Suppressor macrophage treated with lipopolysaccharide for 4 hours (primary cell): ENCODE measurements at regions not wholly inside any gene's neighbourhood (a gene's known extent, or its start where the extent isn't known, plus 50 kb on each side); places are given as distances from the start of the nearest gene placed in this dataset.

Experiments
- DNase-seq: peaks from one replicate; pipeline ENCODE4 v3.0.0-alpha.2; 2020

GRCh38 chr1:70895531-70895930 lies 152.1 kb downstream of the PTGER3 start:
- no peak for DNase-seq

- DNase-seq = no peak
These were observed 151.4 kb downstream of the PTGER3 start for GRCh38 chr1:70896224-70896623.

- DNase-seq = no peak
These were observed 150.3 kb downstream of the PTGER3 start for GRCh38 chr1:70897273-70897672.

DNA sequence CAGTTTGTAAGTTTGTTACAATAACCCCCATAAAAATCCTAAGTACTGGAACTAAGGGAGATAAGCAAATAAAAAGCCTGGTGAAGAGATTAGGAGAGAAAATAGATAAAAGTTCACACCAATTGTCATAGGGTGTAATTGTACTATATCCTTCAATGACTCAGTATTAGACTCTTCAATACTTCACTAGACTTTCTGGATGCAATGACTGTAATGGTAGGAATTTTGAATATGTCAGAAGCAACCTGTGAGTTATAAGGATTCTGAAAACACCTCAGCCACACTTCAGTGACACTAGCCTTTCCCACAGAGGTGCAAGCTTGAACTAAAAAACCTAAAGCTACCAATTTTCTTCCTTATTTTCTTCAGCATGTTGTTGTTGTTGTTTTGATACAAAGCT lies 147.9 kb downstream of the PTGER3 start:
- no peak for DNase-seq

DNA sequence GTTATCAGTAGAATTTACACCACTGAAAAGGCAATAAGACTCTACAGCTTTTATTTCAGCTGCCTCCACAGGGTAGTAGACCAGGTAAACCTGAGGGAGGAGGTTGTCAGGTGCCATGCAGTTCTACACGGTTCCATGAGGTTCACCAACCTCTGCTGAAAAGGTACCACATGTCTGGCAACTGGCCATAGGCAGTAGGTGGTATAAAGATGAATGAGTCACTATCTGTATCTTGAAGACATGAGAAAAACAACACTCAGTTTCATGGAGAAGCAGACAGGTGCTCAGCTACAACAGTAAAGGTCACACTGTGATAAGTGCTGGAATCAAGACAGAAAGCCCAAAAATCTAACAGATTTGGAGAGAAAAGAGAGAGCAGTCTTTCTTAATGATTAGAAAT lies 145.4 kb downstream of the PTGER3 start:
- DNase-seq = no peak

GRCh38 chr1:70906800-70907199 lies 140.8 kb downstream of the PTGER3 start:
- DNase-seq = no peak

DNA sequence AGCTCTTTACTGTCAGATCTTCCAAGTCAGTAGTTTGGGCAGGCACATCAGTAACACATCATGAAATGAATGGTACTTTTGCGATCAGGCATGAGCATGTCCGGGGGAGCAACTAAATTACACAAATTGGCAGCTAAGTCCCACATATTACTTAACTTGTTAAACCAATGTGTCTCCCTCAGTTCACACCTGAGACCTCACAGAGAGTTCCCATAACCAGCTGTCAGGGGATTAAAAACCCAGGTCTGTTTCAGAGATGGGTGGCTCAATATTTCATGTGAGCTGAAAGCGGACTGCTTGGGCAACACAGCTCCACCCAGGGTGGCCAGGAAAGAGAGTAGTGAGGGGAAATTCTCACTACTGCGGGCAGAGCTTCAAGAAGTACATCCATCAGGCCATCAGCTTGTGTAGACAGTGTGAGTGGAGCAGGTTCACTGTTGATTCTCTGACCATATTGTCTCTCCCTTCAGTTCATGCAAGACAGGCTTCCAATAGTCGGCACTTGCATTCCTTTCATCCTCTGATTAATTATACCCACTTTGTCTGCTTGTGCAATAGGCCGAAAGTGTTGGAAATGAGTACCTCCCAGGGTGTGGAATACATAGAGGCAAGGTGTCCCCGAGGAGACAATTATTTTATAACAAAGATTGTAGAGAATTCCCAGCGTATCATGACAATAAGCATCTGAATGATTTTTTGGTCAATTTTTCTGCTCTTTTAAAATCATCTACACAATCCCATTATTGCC lies 139.9 kb downstream of the PTGER3 start:
- no peak for DNase-seq

DNA sequence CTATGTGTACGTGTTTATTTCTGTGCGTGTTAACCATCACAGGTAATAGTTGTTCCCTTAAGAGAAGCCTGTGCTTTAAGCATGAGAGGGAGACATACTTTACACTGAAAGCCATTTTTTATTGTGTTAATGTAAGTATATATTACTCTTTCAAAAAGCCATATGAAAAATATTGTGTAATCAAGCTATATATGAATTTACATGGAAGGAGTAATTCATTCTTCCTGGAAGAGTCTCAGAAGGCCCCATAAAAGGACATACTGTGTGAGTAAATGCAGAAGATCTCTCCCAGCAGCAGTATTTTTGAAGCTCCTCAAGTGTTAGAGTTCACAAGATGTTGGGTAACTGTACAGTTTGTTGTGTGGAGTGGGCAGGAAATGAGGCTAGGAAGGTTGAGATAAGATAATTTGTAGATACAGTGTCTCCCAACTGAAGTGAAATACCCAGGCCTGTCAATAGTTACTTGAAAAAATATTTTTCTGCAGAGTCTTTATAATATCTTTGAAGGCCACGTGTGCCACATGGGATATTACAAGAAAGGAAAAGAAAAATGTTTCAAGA lies 138.3 kb downstream of the PTGER3 start:
- DNase-seq = no peak

GRCh38 chr1:70910013-70910412 lies 137.6 kb downstream of the PTGER3 start:
- peak; percentile 52 for DNase-seq

DNA sequence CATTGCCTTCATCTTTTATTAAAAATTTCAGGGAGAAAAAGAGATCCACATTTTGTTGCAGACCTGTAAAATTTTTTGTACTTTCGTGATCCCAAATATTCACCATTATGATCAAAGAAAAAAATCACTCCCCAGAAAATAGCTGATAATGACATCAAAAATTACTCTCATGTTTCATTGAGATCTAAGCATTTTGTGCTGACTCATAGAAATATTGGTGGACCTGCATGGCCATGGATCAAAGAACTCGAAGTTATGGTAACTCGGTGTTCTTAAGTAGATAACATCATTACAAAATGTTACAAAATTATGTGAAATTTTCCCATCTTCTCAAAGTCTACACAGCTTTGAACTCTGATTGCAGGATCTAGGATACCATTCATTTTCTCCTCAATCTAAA lies 135.8 kb downstream of the PTGER3 start:
- DNase-seq = no peak

- no peak for DNase-seq
These were observed 133.4 kb downstream of the PTGER3 start for GRCh38 chr1:70914224-70914623.

- DNase-seq = no peak
These were observed 132.2 kb downstream of the PTGER3 start for GRCh38 chr1:70915258-70916033.

DNA sequence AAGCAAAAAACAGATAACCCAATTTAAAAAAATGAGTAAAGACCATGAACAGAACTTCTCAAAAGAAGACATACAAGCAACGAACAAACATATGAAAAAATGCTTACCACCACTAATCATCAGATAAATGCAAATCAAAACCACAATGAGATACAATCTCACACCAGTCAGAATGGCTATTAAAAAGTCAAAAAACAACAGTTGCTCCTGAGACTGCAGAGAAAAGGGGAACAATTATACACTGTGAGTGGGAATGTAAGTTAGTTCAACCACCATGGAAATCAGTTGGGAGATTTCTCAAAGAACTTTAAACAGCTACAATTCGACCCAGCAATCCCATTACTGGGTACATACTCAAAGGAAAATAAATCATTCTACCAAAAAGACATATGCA lies 131.6 kb downstream of the PTGER3 start:
- no peak for DNase-seq

GRCh38 chr1:70919706-70920323 lies 127.8 kb downstream of the PTGER3 start:
- DNase-seq = no peak
